Osteocyte (in vitro differentiated cells): ENCODE measurements at regions not wholly inside any gene's neighbourhood (a gene's known extent, or its start where the extent isn't known, plus 50 kb on each side); places are given as distances from the start of the nearest gene placed in this dataset.

Experiments
- DNase-seq: peaks from one replicate; pipeline ENCODE4 v3.0.0; 2021; ENCODE audit warnings: mixed read lengths; ENCODE audit not compliant: unreplicated experiment; ENCODE audit errors: extremely low spot score
- H3K27ac Mint-ChIP-seq: one replicate; pipeline ENCODE4 v1.8.0; 2021; ENCODE audit warnings: mild to moderate bottlenecking, mixed read lengths; ENCODE audit not compliant: unreplicated experiment
- H3K27me3 Mint-ChIP-seq: one replicate; pipeline ENCODE4 v1.8.0; 2021; ENCODE audit warnings: mixed read lengths; ENCODE audit not compliant: unreplicated experiment
- H3K36me3 Mint-ChIP-seq: one replicate; pipeline ENCODE4 v1.8.0; 2021; ENCODE audit warnings: mixed read lengths; ENCODE audit not compliant: unreplicated experiment
- H3K4me1 Mint-ChIP-seq: one replicate; pipeline ENCODE4 v1.8.0; 2021; ENCODE audit warnings: mixed read lengths; ENCODE audit not compliant: unreplicated experiment
- H3K4me3 Mint-ChIP-seq: one replicate; pipeline ENCODE4 v1.8.0; 2021; ENCODE audit warnings: mild to moderate bottlenecking, moderate library complexity, mixed read lengths; ENCODE audit not compliant: unreplicated experiment
- H3K9me3 Mint-ChIP-seq: one replicate; pipeline ENCODE4 v1.8.0; 2021; ENCODE audit warnings: mixed read lengths; ENCODE audit not compliant: unreplicated experiment
- CTCF ChIP-seq: fragments of 200-600 bp; sonication (generic); IDR thresholded peaks from 2 replicates; pipeline ENCODE4 v1.5.0; 2021; ENCODE audit warnings: antibody characterized with exemption, mild to moderate bottlenecking, moderate library complexity

GRCh38 chr6:22020299-22021003 is 276.4 kb downstream of the PRL start:
- no peak overlapping the region for H3K4me3 Mint-ChIP-seq
- H3K27ac Mint-ChIP-seq = no peak overlapping the region
- no peak for DNase-seq
- H3K9me3 Mint-ChIP-seq = peaks cover 9% of the 10 kb centered on the region
- no peaks in the 10 kb centered on the region for H3K27me3 Mint-ChIP-seq
- no peak for TF ChIP-seq CTCF
- H3K36me3 Mint-ChIP-seq = no peaks in the 10 kb centered on the region
- peaks cover 9% of the 10 kb centered on the region for H3K4me1 Mint-ChIP-seq

GRCh38 chr6:22021966-22022365 is 274.9 kb downstream of the PRL start:
- H3K27ac Mint-ChIP-seq = no peak overlapping the region
- no peaks in the 10 kb centered on the region for H3K36me3 Mint-ChIP-seq
- DNase-seq = no peak
- H3K9me3 Mint-ChIP-seq = peaks cover 9% of the 10 kb centered on the region
- no peak for TF ChIP-seq CTCF
- H3K4me1 Mint-ChIP-seq = peaks cover 16% of the 10 kb centered on the region
- no peaks in the 10 kb centered on the region for H3K27me3 Mint-ChIP-seq
- H3K4me3 Mint-ChIP-seq = no peak overlapping the region

GRCh38 chr6:22023937-22024336 is 272.9 kb downstream of the PRL start:
- Mint-ChIP-seq H3K27ac (no peak overlapping the region), H3K4me3 (no peak overlapping the region), H3K36me3 (no peaks in the 10 kb centered on the region), H3K4me1 (peaks cover 16% of the 10 kb centered on the region), H3K9me3 (peaks cover 9% of the 10 kb centered on the region), H3K27me3 (no peaks in the 10 kb centered on the region)
- TF ChIP-seq CTCF = no peak
- no peak for DNase-seq

GRCh38 chr6:22024973-22025467 is 271.8 kb downstream of the PRL start:
- Mint-ChIP-seq H3K27ac (no peak overlapping the region), H3K27me3 (no peaks in the 10 kb centered on the region), H3K36me3 (no peaks in the 10 kb centered on the region), H3K4me1 (peaks cover 22% of the 10 kb centered on the region), H3K4me3 (no peak overlapping the region), H3K9me3 (peaks cover 9% of the 10 kb centered on the region)
- DNase-seq = no peak
- TF ChIP-seq CTCF = no peak

DNA sequence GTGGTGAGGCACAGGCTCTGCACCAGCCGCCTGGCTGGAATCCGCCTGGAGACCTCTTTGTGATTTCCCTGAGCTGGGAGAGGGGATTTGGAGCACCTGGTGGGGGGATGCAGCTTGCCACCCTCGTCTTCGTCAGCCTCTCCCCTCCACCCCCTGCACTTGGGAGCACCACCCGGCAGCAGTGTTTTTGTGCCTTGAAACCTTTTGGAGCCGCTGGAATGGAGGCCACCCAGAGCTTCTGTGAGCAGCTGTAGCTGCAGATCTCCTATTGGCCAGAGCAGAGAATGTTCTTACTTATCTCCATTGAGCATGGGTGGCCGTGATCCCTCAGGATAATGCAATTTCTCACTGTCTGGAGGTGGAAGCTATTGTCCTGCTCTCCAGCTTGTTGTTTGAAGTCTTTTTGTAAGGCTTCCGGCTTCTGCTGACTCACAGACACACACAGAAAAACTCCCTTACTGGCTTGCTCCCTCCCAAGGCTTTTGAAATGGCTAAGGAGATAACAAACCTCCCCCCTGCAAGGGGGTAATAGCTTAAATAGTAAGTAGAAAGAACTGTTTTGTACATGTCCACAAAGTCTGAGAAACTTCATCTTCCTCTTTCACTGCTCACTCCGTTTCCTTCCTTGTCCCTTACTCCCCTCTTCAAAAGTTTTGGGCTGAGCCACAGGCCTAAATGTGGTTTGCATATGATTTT is 271.2 kb downstream of the PRL start:
- peak overlapping the region; percentile 9 for H3K27ac Mint-ChIP-seq
- DNase-seq = no peak
- H3K9me3 Mint-ChIP-seq = peaks cover 9% of the 10 kb centered on the region
- no peaks in the 10 kb centered on the region for H3K36me3 Mint-ChIP-seq
- TF ChIP-seq CTCF = no peak
- peaks cover 22% of the 10 kb centered on the region for H3K4me1 Mint-ChIP-seq
- H3K27me3 Mint-ChIP-seq = no peaks in the 10 kb centered on the region
- no peak overlapping the region for H3K4me3 Mint-ChIP-seq
